C4-2B (cell line): ENCODE measurements at regions not wholly inside any gene's neighbourhood (a gene's known extent, or its start where the extent isn't known, plus 50 kb on each side); places are given as distances from the start of the nearest gene placed in this dataset.
"Not testable (repeated sequence)": the region's sequence is repeated elsewhere in the genome, so short reads cannot be mapped to it uniquely, and the experiment has no call there.

ENCODE experiments used
- CTCF ChIP-seq: fragments of 450-650 bp; conservative IDR thresholded peaks from 2 replicates; pipeline ENCODE4 v1.5.1; 2017; ENCODE audit warnings: mild to moderate bottlenecking
- ZFX ChIP-seq: fragments of 450-650 bp; IDR thresholded peaks from 2 replicates; pipeline ENCODE4 v1.6.1; 2017

GRCh38 chr2:132289812-132290211, 126.8 kb upstream of the GPR39 start:
- not testable (repeated sequence) for TF ChIP-seq CTCF, ZFX
